OCI-LY3 (cell line): ENCODE measurements at regions not wholly inside any gene's neighbourhood (a gene's known extent, or its start where the extent isn't known, plus 50 kb on each side); places are given as distances from the start of the nearest gene placed in this dataset.

ENCODE experiments used
- H2AFZ ChIP-seq: fragments of 200-600, 300-600 bp; shearing (Covaris generic); 2 replicates; pipeline ENCODE4 v1.6.0; 2014; ENCODE audit warnings: antibody characterized with exemption, low read depth, low read length
- H3K27ac ChIP-seq: fragments of 200-600, 300-600 bp; sonication (generic); 2 replicates; pipeline ENCODE4 v1.5.1; 2014; ENCODE audit warnings: mild to moderate bottlenecking, low read length, moderate library complexity, mixed read lengths
- H3K27me3 ChIP-seq: fragments of 200-600, 300-600 bp; sonication (generic); 2 replicates; pipeline ENCODE4 v1.6.1; 2014; ENCODE audit warnings: low read depth, low read length, mixed read lengths
- H3K36me3 ChIP-seq: fragments of 200-600, 300-600 bp; sonication (generic); replicated peaks from 2 replicates; pipeline ENCODE3; 2014; ENCODE audit warnings: low read depth, low read length, mixed read lengths
- H3K4me1 ChIP-seq: fragments of 300-600, 200-600 bp; sonication (generic); 2 replicates; pipeline ENCODE4 v1.6.1; 2014; ENCODE audit warnings: low read length, mixed read lengths
- H3K4me2 ChIP-seq: fragments of 200-600, 300-600 bp; sonication (generic); 2 replicates; pipeline ENCODE4 v1.6.1; 2014; ENCODE audit warnings: low read length, mixed read lengths
- H3K4me3 ChIP-seq: fragments of 300-600, 200-600 bp; sonication (generic); 2 replicates; pipeline ENCODE4 v1.5.1; 2014; ENCODE audit warnings: antibody characterized with exemption, mild to moderate bottlenecking, low read length, moderate library complexity
- H3K79me2 ChIP-seq: fragments of 300-600, 200-600 bp; shearing (Covaris generic); 2 replicates; pipeline ENCODE4 v1.6.1; 2014; ENCODE audit warnings: mild to moderate bottlenecking, low read length, mixed read lengths
- H3K9ac ChIP-seq: fragments of 300-600, 200-600 bp; shearing (Covaris generic); 2 replicates; pipeline ENCODE4 v1.6.0; 2014; ENCODE audit warnings: mild to moderate bottlenecking, low read length, moderate library complexity
- H3K9me3 ChIP-seq: fragments of 200-600, 300-600 bp; shearing (Covaris generic); 2 replicates; pipeline ENCODE4 v1.6.1; 2014; ENCODE audit warnings: low read length, mixed read lengths; ENCODE audit not compliant: insufficient read depth
- H4K20me1 ChIP-seq: fragments of 200-600, 300-600 bp; sonication (generic); 2 replicates; pipeline ENCODE4 v1.6.1; 2016; ENCODE audit warnings: low read length, mixed read lengths; ENCODE audit not compliant: insufficient read depth
- CTCF ChIP-seq: fragments of 200-600, 300-600 bp; sonication (generic); IDR thresholded peaks from 2 replicates; pipeline ENCODE4 v1.5.1; 2014; ENCODE audit warnings: antibody characterized with exemption, low read length, low read depth
- EZH2phosphoT487 ChIP-seq: fragments of 200-600 bp; shearing (Covaris generic); IDR thresholded peaks from 2 replicates; pipeline ENCODE4 v1.6.1; 2018; ENCODE audit warnings: antibody characterized with exemption, mixed run types, low read depth

- no peak overlapping the region for H3K27ac ChIP-seq
- H3K4me3 ChIP-seq = no peak overlapping the region
- H4K20me1 ChIP-seq = no peaks in the 10 kb centered on the region
- H3K9me3 ChIP-seq = 0 out of 2 replicates have a peak, but pooled peaks cover 2% of the 10 kb centered on the region
- H3K36me3 ChIP-seq = no peaks in the 10 kb centered on the region
- H3K79me2 ChIP-seq = no peaks in the 10 kb centered on the region
- no peak overlapping the region for H2AFZ ChIP-seq
- no peaks in the 10 kb centered on the region for H3K27me3 ChIP-seq
- no peak overlapping the region for H3K9ac ChIP-seq
- H3K4me1 ChIP-seq = no peaks in the 10 kb centered on the region
- no peak for TF ChIP-seq CTCF
- TF ChIP-seq EZH2phosphoT487 = no peak
- H3K4me2 ChIP-seq = no peak overlapping the region
Observed at GRCh38 chr11:39443424-39444022, 2015.9 kb downstream of the LRRC4C start.

DNA sequence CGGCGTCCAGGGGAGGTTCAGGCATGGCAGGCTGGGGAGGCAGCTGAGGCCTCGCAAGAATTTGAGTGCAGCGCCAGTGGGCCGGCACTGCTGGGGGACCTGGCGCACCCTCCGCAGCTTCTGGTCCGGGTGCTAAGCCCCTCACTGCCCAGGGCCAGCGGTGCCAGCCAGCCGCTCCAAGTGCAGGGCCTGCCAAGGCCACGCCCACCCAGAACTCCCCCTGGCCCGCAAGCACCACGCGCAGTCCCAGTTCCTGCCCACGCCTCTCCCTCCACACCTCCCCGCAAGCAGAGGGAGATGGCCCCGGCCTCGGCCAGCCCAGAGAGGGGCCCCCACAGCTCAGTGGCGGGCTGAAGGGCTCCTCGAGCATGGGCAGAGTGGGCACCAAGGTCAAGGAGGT, 2017.3 kb downstream of the LRRC4C start:
- Histone ChIP-seq H3K4me3 (no peak overlapping the region), H3K4me1 (no peaks in the 10 kb centered on the region), H3K27ac (no peak overlapping the region), H3K9ac (no peak overlapping the region), H3K27me3 (no peaks in the 10 kb centered on the region), H3K79me2 (no peaks in the 10 kb centered on the region), H3K4me2 (no peak overlapping the region), H3K9me3 (0 out of 2 replicates have a peak, but pooled peaks cover 2% of the 10 kb centered on the region), H3K36me3 (no peaks in the 10 kb centered on the region), H2AFZ (no peak overlapping the region), H4K20me1 (no peaks in the 10 kb centered on the region)
- TF ChIP-seq CTCF (no peak), EZH2phosphoT487 (no peak)

- H3K4me3 ChIP-seq = no peak overlapping the region
- no peaks in the 10 kb centered on the region for H3K79me2 ChIP-seq
- H3K9ac ChIP-seq = no peak overlapping the region
- H3K4me1 ChIP-seq = no peaks in the 10 kb centered on the region
- no peaks in the 10 kb centered on the region for H3K27me3 ChIP-seq
- TF ChIP-seq CTCF = no peak
- no peaks in the 10 kb centered on the region for H3K9me3 ChIP-seq
- no peak overlapping the region for H3K27ac ChIP-seq
- no peak overlapping the region for H2AFZ ChIP-seq
- H3K4me2 ChIP-seq = no peak overlapping the region
- no peaks in the 10 kb centered on the region for H3K36me3 ChIP-seq
- no peaks in the 10 kb centered on the region for H4K20me1 ChIP-seq
Observed at GRCh38 chr11:39435641-39436040, 2023.8 kb downstream of the LRRC4C start.

- Histone ChIP-seq H3K27ac (no peak overlapping the region), H3K36me3 (no peaks in the 10 kb centered on the region), H3K4me2 (no peak overlapping the region), H3K9ac (no peak overlapping the region), H2AFZ (no peak overlapping the region), H3K4me1 (no peaks in the 10 kb centered on the region), H3K9me3 (no peaks in the 10 kb centered on the region), H4K20me1 (no peaks in the 10 kb centered on the region), H3K4me3 (no peak overlapping the region), H3K79me2 (no peaks in the 10 kb centered on the region), H3K27me3 (no peaks in the 10 kb centered on the region)
- TF ChIP-seq EZH2phosphoT487 = no peak
- TF ChIP-seq CTCF = no peak
Observed at GRCh38 chr11:39434466-39434865, 2025.0 kb downstream of the LRRC4C start.
